GM23338 (cell line): ENCODE measurements at regions not wholly inside any gene's neighbourhood (a gene's known extent, or its start where the extent isn't known, plus 50 kb on each side); places are given as distances from the start of the nearest gene placed in this dataset.

Experiments
- TF ChIP-seq, protein P1 (sequence below): IDR thresholded peaks from one replicate; pipeline ENCODE4 v1.6.1; 2018; ENCODE audit warnings: antibody characterized with exemption; ENCODE audit not compliant: unreplicated experiment
- TF ChIP-seq, protein P2 (sequence below), 2 experiments: fragments of 200-600 bp in 1 of 2; sonication (generic) in 1 of 2; conservative IDR thresholded peaks; 2 replicates each; pipeline versions ENCODE4 v1.5.1 to v1.6.1; 2016 to 2017; ENCODE audit warnings: antibody characterized with exemption in 2 of 2, low read depth in 2 of 2, mild to moderate bottlenecking in 2 of 2, moderate library complexity in 1 of 2

- TF ChIP-seq, protein P1, sequence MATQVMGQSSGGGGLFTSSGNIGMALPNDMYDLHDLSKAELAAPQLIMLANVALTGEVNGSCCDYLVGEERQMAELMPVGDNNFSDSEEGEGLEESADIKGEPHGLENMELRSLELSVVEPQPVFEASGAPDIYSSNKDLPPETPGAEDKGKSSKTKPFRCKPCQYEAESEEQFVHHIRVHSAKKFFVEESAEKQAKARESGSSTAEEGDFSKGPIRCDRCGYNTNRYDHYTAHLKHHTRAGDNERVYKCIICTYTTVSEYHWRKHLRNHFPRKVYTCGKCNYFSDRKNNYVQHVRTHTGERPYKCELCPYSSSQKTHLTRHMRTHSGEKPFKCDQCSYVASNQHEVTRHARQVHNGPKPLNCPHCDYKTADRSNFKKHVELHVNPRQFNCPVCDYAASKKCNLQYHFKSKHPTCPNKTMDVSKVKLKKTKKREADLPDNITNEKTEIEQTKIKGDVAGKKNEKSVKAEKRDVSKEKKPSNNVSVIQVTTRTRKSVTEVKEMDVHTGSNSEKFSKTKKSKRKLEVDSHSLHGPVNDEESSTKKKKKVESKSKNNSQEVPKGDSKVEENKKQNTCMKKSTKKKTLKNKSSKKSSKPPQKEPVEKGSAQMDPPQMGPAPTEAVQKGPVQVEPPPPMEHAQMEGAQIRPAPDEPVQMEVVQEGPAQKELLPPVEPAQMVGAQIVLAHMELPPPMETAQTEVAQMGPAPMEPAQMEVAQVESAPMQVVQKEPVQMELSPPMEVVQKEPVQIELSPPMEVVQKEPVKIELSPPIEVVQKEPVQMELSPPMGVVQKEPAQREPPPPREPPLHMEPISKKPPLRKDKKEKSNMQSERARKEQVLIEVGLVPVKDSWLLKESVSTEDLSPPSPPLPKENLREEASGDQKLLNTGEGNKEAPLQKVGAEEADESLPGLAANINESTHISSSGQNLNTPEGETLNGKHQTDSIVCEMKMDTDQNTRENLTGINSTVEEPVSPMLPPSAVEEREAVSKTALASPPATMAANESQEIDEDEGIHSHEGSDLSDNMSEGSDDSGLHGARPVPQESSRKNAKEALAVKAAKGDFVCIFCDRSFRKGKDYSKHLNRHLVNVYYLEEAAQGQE: no peak
- TF ChIP-seq, protein P2, sequence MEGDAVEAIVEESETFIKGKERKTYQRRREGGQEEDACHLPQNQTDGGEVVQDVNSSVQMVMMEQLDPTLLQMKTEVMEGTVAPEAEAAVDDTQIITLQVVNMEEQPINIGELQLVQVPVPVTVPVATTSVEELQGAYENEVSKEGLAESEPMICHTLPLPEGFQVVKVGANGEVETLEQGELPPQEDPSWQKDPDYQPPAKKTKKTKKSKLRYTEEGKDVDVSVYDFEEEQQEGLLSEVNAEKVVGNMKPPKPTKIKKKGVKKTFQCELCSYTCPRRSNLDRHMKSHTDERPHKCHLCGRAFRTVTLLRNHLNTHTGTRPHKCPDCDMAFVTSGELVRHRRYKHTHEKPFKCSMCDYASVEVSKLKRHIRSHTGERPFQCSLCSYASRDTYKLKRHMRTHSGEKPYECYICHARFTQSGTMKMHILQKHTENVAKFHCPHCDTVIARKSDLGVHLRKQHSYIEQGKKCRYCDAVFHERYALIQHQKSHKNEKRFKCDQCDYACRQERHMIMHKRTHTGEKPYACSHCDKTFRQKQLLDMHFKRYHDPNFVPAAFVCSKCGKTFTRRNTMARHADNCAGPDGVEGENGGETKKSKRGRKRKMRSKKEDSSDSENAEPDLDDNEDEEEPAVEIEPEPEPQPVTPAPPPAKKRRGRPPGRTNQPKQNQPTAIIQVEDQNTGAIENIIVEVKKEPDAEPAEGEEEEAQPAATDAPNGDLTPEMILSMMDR (conservative IDR thresholded peaks at IDR 0.05; ENCODE audit: low read depth in 2 of 2): no peak
These were observed 282.3 kb downstream of the EIPR1 start for GRCh38 chr2:3094999-3095958.
